HepG2 (cell line): ENCODE measurements at regions not wholly inside any gene's neighbourhood (a gene's known extent, or its start where the extent isn't known, plus 50 kb on each side); places are given as distances from the start of the nearest gene placed in this dataset.

ENCODE experiments used
- ATAC-seq: fragments of 200-7000 bp; cut with Tn5 transposase; 3 replicates; pipeline ENCODE4 v1.9.1; 2020; ENCODE audit warnings: mild to moderate bottlenecking, moderate library complexity
- BruUV-seq: library from RNA; stranded (reverse); fragments of 400-500 nt; replicated peaks from 2 replicates; lab custom pipeline; 2021; lab: Mats Ljungman, UMichigan
- CTCF ChIA-PET: fragments of 300-600 bp; formaldehyde crosslinking; extraction: SDS; loops from one replicate; lab custom pipeline; 2021; ENCODE audit warnings: low total read pairs, inconsistent platforms, low intra/inter-chr PET ratio; lab: Yijun Ruan, JAX
- POLR2A ChIA-PET: fragments of 350-600 bp; sonication (Branson Sonifier 250); formaldehyde crosslinking; loops from one replicate; lab custom pipeline; 2020; ENCODE audit warnings: antibody characterized with exemption, inconsistent platforms; lab: Yijun Ruan, JAX
- DNase-seq: peaks from one replicate; pipeline ENCODE4 v3.0.0-alpha.2; 2015; ENCODE audit warnings: low spot score
- FAIRE-seq: peaks from 3 replicates; lab custom pipeline; 2011; peaks lifted over from hg19 to GRCh38; lab: Jason Lieb, UNC
- H2AFZ ChIP-seq: one replicate; pipeline ENCODE4 v1.6.1; 2011; ENCODE audit warnings: low read length, inconsistent platforms
- H3K27ac ChIP-seq: fragments of 300-600 bp; 3 replicates; pipeline ENCODE4 v1.8.0; 2011; ENCODE audit warnings: mixed run types, mild to moderate bottlenecking, mixed read lengths, low read length, inconsistent platforms; ENCODE audit not compliant: insufficient read depth; ENCODE audit errors: extremely low read length
- H3K27me3 ChIP-seq, 2 experiments: fragments of 200-600 bp in 1 of 2; 2 replicates in 1 of 2; 3 replicates in 1 of 2; pipeline versions ENCODE4 v1.6.0 to v1.8.0; 2011; ENCODE audit warnings: low read length in 2 of 2, mild to moderate bottlenecking in 2 of 2, moderate library complexity in 2 of 2, inconsistent platforms in 1 of 2; ENCODE audit not compliant: insufficient read depth in 2 of 2, control insufficient read depth in 1 of 2
- H3K36me3 ChIP-seq, 2 experiments: fragments of 200-600 bp in 1 of 2; replicated peaks in 1 of 2; 2 replicates in 1 of 2; 3 replicates in 1 of 2; pipeline versions ENCODE4 v1.5.1 to v1.8.0; 2011; ENCODE audit warnings: low read length in 2 of 2, inconsistent platforms in 1 of 2; ENCODE audit not compliant: insufficient read depth in 2 of 2, control insufficient read depth in 1 of 2
- H3K4me1 ChIP-seq: 2 replicates; pipeline ENCODE4 v1.5.1; 2012; ENCODE audit warnings: low read length, inconsistent platforms; ENCODE audit not compliant: insufficient read depth
- H3K4me2 ChIP-seq: 2 replicates; pipeline ENCODE4 v1.6.0; 2011; ENCODE audit warnings: low read depth, low read length, inconsistent platforms
- H3K4me3 ChIP-seq, 3 experiments: fragments of 200-600 bp in 1 of 3; sonication (generic), shearing (Covaris generic) in 1 of 3; replicated peaks in 1 of 3; 2 replicates each; pipeline ENCODE4 v1.5.1; 2011 to 2016; ENCODE audit warnings: low read length in 3 of 3, inconsistent platforms in 2 of 3, low read depth in 2 of 3, mild to moderate bottlenecking in 2 of 3, control low read depth in 1 of 3, mixed read lengths in 1 of 3; ENCODE audit not compliant: insufficient read depth in 1 of 3
- H3K79me2 ChIP-seq: one replicate; pipeline ENCODE4 v1.6.1; 2011; ENCODE audit warnings: low read length, inconsistent platforms; ENCODE audit not compliant: insufficient read depth
- H3K9ac ChIP-seq: 2 replicates; pipeline ENCODE4 v1.6.0; 2011; ENCODE audit warnings: mild to moderate bottlenecking, low read depth, low read length, inconsistent platforms; ENCODE audit not compliant: insufficient read depth
- H3K9me3 ChIP-seq: 2 replicates; pipeline ENCODE4 v1.5.1; 2012; ENCODE audit warnings: mild to moderate bottlenecking, low read length
- H4K20me1 ChIP-seq: 2 replicates; pipeline ENCODE4 v1.6.0; 2011; ENCODE audit warnings: inconsistent platforms, mild to moderate bottlenecking, low read length, moderate library complexity; ENCODE audit not compliant: insufficient read depth
- ATF2 ChIP-seq: sonication (generic); formaldehyde crosslinking; IDR thresholded peaks from 2 replicates; pipeline ENCODE4 v1.4.0; 2020; ENCODE audit warnings: missing genetic modification reagents
- E2F2 ChIP-seq: sonication (generic); formaldehyde crosslinking; IDR thresholded peaks from 2 replicates; pipeline ENCODE4 v1.4.0; 2020; ENCODE audit warnings: missing genetic modification reagents, borderline replicate concordance
- HCFC1 ChIP-seq: fragments of 150-350 bp; IDR thresholded peaks from 2 replicates; pipeline ENCODE4 v1.6.1; 2014; ENCODE audit warnings: low read depth, low read length
- KDM3A ChIP-seq: IDR thresholded peaks from 2 replicates; pipeline ENCODE4 v1.6.1; 2018; ENCODE audit warnings: low read depth, missing compliant biosample characterization
- NFKB2 ChIP-seq: sonication (generic); formaldehyde crosslinking; IDR thresholded peaks from 2 replicates; pipeline ENCODE4 v1.4.0; 2020; ENCODE audit warnings: missing genetic modification reagents, borderline replicate concordance
- POLR2A ChIP-seq, 2 experiments: IDR thresholded peaks; 2 replicates each; pipeline ENCODE4 v1.6.1; 2011; ENCODE audit warnings: low read depth in 2 of 2, low read length in 2 of 2, mild to moderate bottlenecking in 1 of 2, moderate library complexity in 1 of 2; ENCODE audit not compliant: insufficient read depth in 1 of 2
- SOX6 ChIP-seq, 2 experiments: fragments of 450-650 bp in 1 of 2; sonication (generic) in 1 of 2; formaldehyde crosslinking in 1 of 2; IDR thresholded peaks; 2 replicates each; pipeline versions ENCODE4 v1.4.0 to v1.6.1; 2017 to 2020; ENCODE audit warnings: antibody characterized with exemption in 1 of 2, mild to moderate bottlenecking in 1 of 2, missing genetic modification reagents in 1 of 2
- SRF ChIP-seq: IDR thresholded peaks from 2 replicates; pipeline ENCODE4 v1.6.1; 2011; ENCODE audit warnings: mild to moderate bottlenecking, low read depth, low read length, moderate library complexity
- ZNF124 ChIP-seq: sonication (generic); formaldehyde crosslinking; IDR thresholded peaks from 2 replicates; pipeline ENCODE4 v1.4.0; 2020; ENCODE audit warnings: missing genetic modification reagents
- ZNF143 ChIP-seq: sonication (generic); formaldehyde crosslinking; IDR thresholded peaks from 2 replicates; pipeline ENCODE4 v1.4.0; 2020; ENCODE audit warnings: missing genetic modification reagents
- ZNF275 ChIP-seq: sonication (generic); formaldehyde crosslinking; IDR thresholded peaks from 2 replicates; pipeline ENCODE4 v1.8.0; 2022; ENCODE audit warnings: missing genetic modification reagents, mild to moderate bottlenecking, inconsistent platforms, borderline replicate concordance
- ZNF644 ChIP-seq: IDR thresholded peaks from 2 replicates; pipeline ENCODE4 v1.6.1; 2016; ENCODE audit warnings: low read depth
- WGBS: methylation state at CpG from one replicate; pipeline ENCODE4 v1.1.6; 2017; ENCODE audit warnings: low lambda C conversion rate; 5-methylcytosine and 5-hydroxymethylcytosine counted together
- in situ Hi-C: cut with HindIII; loops from 2 replicates; pipeline ENCODE4 v1.10.0; 2017; ENCODE audit warnings: low pct_unique_long_range_greater_than_20kb; ENCODE audit not compliant: extremely low pct_ligation_motif_present
- intact Hi-C: fragments of 100-400 bp; cut with micrococcal nuclease; formaldehyde crosslinking; loops from one replicate; pipeline ENCODE4 v1.10.0; 2022; ENCODE audit not compliant: unreplicated experiment

- no peak overlapping the region for H2AFZ ChIP-seq
- intact Hi-C loops (no loop called here), in situ Hi-C loops (no loop called here)
- no peak overlapping the region for H3K9ac ChIP-seq
- POLR2A ChIA-PET: no interaction called here
- CTCF ChIA-PET: no interaction called here
- FAIRE-seq: no peak
- H3K4me1 ChIP-seq: no peaks in the 10 kb centered on the region
- no peaks in the 10 kb centered on the region for H3K27me3 ChIP-seq
- no peak for TF ChIP-seq POLR2A (IDR thresholded peaks at IDR 0.05; ENCODE audit: insufficient read depth in 1 of 2, low read depth in 2 of 2, low read length in 2 of 2)
- no peak for TF ChIP-seq HCFC1
- TF ChIP-seq ATF2 (CRISPR knock-in tag): no peak
- no peak for TF ChIP-seq KDM3A (CRISPR knock-in tag)
- TF ChIP-seq ZNF124 (CRISPR knock-in tag): no peak
- no peak for TF ChIP-seq E2F2 (CRISPR knock-in tag)
- TF ChIP-seq SOX6 (IDR thresholded peaks at IDR 0.05): no peak
- no peak for TF ChIP-seq SOX6 (CRISPR knock-in tag; IDR thresholded peaks at IDR 0.05)
- TF ChIP-seq ZNF644: no peak
- no peak for TF ChIP-seq ZNF143 (CRISPR knock-in tag)
- TF ChIP-seq NFKB2 (CRISPR knock-in tag): no peak
- no peak for TF ChIP-seq ZNF275 (CRISPR knock-in tag)
- TF ChIP-seq SRF: no peak
- no TSS peak for BruUV-seq
- no peak overlapping the region for H3K27ac ChIP-seq
- no peak overlapping the region for H3K4me2 ChIP-seq
- H4K20me1 ChIP-seq: no peaks in the 10 kb centered on the region
- no peaks in the 10 kb centered on the region for H3K79me2 ChIP-seq
- ATAC-seq: no peak
- no peaks in the 10 kb centered on the region for H3K36me3 ChIP-seq
- H3K4me3 ChIP-seq: no peak overlapping the region
- WGBS: 0% methylated on average over 2 of the region's 2 CpGs
- no peak for DNase-seq
- H3K9me3 ChIP-seq: peaks cover 64% of the 10 kb centered on the region
These were observed 1390.0 kb downstream of the STIM2 start for GRCh38 chr4:28250646-28251045.
